CD4-positive, CD25-positive, alpha-beta regulatory T cell (primary cell): ENCODE measurements at regions not wholly inside any gene's neighbourhood (a gene's known extent, or its start where the extent isn't known, plus 50 kb on each side); places are given as distances from the start of the nearest gene placed in this dataset.
A peak's percentile ranks its signal among the peaks of the same experiment; 100 is the strongest.

Experiments used
- ATAC-seq, 2 donors: fragments of 150-1000 bp; cut with Tn5 transposase; one replicate each; pipeline ENCODE4 v1.10.0; 2021; ENCODE audit warnings: low read depth in 2 of 2, moderate number of reproducible peaks in 2 of 2, moderate library complexity in 1 of 2
- DNase-seq, 3 donors: peaks; one replicate each; pipeline versions ENCODE4 v3.0.0 to v3.0.0-alpha.2; 2012 to 2022; ENCODE audit warnings: mixed read lengths in 1 of 3
- H3K27ac ChIP-seq: one replicate; pipeline ENCODE4 v1.7.0; 2013; ENCODE audit warnings: mild to moderate bottlenecking, low read length; ENCODE audit not compliant: insufficient read depth, poor library complexity, severe bottlenecking
- H3K27me3 ChIP-seq: one replicate; pipeline ENCODE4 v1.7.0; 2013; ENCODE audit warnings: low read length; ENCODE audit not compliant: control insufficient read depth, insufficient read depth
- H3K36me3 ChIP-seq: one replicate; pipeline ENCODE4 v1.7.0; 2013; ENCODE audit warnings: mild to moderate bottlenecking, low read length, moderate library complexity; ENCODE audit not compliant: control insufficient read depth, insufficient read depth
- H3K4me1 ChIP-seq: 2 replicates; pipeline ENCODE4 v1.7.0; 2013; ENCODE audit warnings: mild to moderate bottlenecking, low read length; ENCODE audit not compliant: insufficient read depth, control insufficient read depth, poor library complexity, severe bottlenecking
- H3K4me3 ChIP-seq: one replicate; pipeline ENCODE4 v1.7.0; 2013; ENCODE audit warnings: low read depth, mild to moderate bottlenecking, low read length, moderate library complexity
- H3K9me3 ChIP-seq, 2 experiments: 1 replicate in 1 of 2; 2 replicates in 1 of 2; pipeline ENCODE4 v1.7.0; 2013; ENCODE audit warnings: low read length in 2 of 2, mild to moderate bottlenecking in 1 of 2, moderate library complexity in 1 of 2; ENCODE audit not compliant: control insufficient read depth in 2 of 2
- H3K27ac Mint-ChIP-seq, 3 donors: one replicate each; pipeline ENCODE4 v1.8.0; 2020 to 2022; ENCODE audit warnings: mild to moderate bottlenecking in 3 of 3, mixed read lengths in 3 of 3, moderate library complexity in 2 of 3
- H3K27me3 Mint-ChIP-seq: one replicate; pipeline ENCODE4 v1.8.0; 2022; ENCODE audit warnings: mild to moderate bottlenecking, mixed read lengths
- H3K36me3 Mint-ChIP-seq: one replicate; pipeline ENCODE4 v1.8.0; 2020; ENCODE audit warnings: mixed read lengths
- H3K4me1 Mint-ChIP-seq, 4 donors: one replicate each; pipeline ENCODE4 v1.8.0; 2020 to 2022; ENCODE audit warnings: mixed read lengths in 4 of 4, mild to moderate bottlenecking in 1 of 4
- H3K4me3 Mint-ChIP-seq, 4 donors: one replicate each; pipeline ENCODE4 v1.8.0; 2020 to 2022; ENCODE audit warnings: mild to moderate bottlenecking in 4 of 4, mixed read lengths in 4 of 4, moderate library complexity in 3 of 4
- H3K9me3 Mint-ChIP-seq, 7 donors: one replicate each; pipeline ENCODE4 v1.8.0; 2020 to 2022; ENCODE audit warnings: mixed read lengths in 7 of 7, mild to moderate bottlenecking in 3 of 7, moderate library complexity in 2 of 7

DNA sequence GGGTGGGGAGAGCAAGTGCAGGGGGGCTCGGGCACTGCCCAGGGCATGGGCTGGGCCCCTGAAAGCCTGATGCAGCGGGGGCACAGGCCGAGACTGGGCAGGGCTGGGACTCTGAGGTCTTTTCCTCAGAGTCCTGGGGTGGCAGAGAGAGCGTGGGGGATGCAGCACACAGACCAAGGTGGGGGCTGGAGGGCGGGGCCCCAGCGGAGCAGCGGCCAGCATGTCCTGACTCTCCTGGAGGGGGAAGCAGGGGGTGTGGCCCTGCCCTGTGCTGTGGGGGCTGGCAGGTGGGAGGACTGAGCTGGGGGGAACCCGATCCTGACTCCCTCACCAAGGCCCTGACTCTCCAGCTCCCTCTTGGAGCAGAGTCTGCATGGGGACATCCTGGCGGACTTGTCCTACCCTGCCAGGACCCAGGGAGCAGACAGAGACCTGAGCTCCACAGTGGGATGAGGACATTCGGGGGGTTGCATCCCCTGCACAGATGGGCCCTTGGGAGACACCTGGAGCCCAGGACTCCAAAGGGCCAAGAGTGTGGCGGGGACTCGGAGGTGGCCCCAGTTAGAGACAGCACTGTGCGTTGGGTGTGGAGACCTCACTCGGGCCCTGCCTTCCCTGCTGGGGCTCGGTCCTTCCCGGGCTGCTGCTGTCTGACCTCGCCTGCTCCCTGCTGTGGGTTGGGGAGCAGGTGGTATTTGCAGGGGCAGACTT, 326.1 kb downstream of the TMEM121 start:
- peaks cover 2% of the 10 kb centered on the region for H3K36me3 ChIP-seq
- H3K9me3 ChIP-seq = no peaks in the 10 kb centered on the region
- H3K9me3 Mint-ChIP-seq = no peaks in the 10 kb centered on the region
- no peak for DNase-seq
- ATAC-seq = no peak
- no peak overlapping the region for H3K4me3 Mint-ChIP-seq
- H3K27me3 Mint-ChIP-seq = no peaks in the 10 kb centered on the region
- H3K27ac Mint-ChIP-seq = peak overlapping the region in 2 of 3 donors; percentile 36 to 75
- H3K4me1 Mint-ChIP-seq = peaks cover 0 to 33% (median 4%) of the 10 kb centered on the region in 4 donors
- H3K27ac ChIP-seq = no peak overlapping the region
- H3K4me1 ChIP-seq = peaks cover 34% of the 10 kb centered on the region
- no peak overlapping the region for H3K4me3 ChIP-seq
- no peaks in the 10 kb centered on the region for H3K27me3 ChIP-seq
- no peaks in the 10 kb centered on the region for H3K36me3 Mint-ChIP-seq

DNA sequence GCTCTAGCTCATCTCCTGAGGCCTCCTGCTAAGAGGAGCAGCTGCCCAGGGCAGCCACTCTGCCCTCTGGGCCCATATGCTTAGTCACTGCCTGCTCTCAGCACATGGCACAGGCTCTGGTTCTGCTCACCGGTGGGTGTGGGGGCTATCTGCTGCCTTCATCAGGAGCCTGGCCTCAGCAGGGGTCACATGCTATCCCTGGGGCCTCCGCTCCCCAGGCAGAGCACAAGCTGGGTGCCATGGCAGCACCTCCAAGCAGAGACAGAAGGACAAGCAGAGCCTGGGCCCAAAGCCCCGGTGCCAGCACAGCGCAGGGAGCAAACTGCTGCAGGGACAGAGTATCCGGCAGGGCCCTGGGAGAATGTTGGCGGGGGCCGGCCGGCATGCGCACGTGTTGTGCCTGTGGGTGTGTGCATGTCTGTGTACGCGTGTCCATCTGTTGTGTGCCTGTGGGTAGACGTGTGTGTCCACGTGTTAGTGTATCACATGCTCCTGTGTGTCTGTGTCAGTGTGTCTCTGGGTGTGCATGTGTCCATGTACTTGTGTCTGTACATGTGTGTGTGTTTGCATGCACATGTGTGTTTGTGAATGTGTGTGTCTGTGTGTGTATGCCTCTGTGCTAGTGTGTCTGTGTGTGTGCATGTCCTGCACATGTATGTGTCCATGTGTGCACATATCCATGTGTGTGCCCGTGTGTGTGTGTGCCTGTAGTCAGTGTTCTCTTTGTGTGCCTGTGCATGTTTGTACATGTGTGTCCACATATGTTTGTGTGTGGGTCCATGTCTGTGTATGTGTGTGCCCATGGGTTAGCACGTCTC, 326.9 kb downstream of the TMEM121 start:
- no peaks in the 10 kb centered on the region for H3K27me3 Mint-ChIP-seq
- no peaks in the 10 kb centered on the region for H3K36me3 Mint-ChIP-seq
- no peaks in the 10 kb centered on the region for H3K9me3 Mint-ChIP-seq
- no peaks in the 10 kb centered on the region for H3K27me3 ChIP-seq
- peak overlapping the region; percentile 5 to 56 (median 31) for H3K4me3 Mint-ChIP-seq
- H3K4me3 ChIP-seq = no peak overlapping the region
- peaks cover 42% of the 10 kb centered on the region for H3K4me1 ChIP-seq
- H3K36me3 ChIP-seq = peaks cover 2% of the 10 kb centered on the region
- no peak overlapping the region for H3K27ac ChIP-seq
- no peak for DNase-seq
- ATAC-seq = no peak
- peaks cover 0 to 41% (median 4%) of the 10 kb centered on the region in 4 donors for H3K4me1 Mint-ChIP-seq
- H3K9me3 ChIP-seq = no peaks in the 10 kb centered on the region
- peak overlapping the region; percentile 36 to 90 (median 75) for H3K27ac Mint-ChIP-seq

DNA sequence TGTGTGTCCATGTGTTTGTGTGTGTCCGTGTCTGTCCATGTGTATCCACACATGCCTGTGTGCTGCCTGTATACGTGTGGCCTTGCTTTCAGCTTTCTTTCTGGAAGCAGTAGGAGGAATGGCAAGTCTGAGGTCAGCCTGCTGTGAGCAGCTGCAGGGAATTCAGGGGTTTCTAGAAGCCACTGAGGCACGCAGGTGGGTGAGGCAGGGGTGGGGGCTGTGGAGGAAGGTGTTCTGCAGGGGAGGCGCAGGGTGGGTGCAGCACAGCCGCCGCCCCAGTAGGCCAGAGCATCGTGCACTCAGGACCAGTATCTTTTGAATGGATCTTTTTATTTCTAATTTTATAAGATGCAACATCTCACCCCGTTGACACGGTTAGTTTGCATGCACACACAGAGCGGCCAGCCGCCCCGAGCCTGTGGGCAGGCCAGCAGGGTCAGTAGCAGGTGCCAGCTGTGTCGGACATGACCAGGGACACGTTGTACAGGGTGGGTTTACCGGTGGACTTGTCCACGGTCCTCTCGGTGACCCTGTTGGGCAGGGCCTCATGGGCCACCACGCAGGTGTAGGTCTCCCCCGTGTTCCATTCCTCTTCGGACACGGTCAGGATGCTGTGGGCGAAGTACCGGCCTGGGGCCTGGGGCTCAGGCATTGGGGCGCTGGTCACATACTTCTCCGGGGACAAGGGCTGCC, 327.7 kb downstream of the TMEM121 start:
- Mint-ChIP-seq H3K27ac (peak overlapping the region; percentile 17 to 90 (median 89)), H3K36me3 (no peaks in the 10 kb centered on the region), H3K9me3 (no peaks in the 10 kb centered on the region), H3K4me3 (peak overlapping the region; percentile 5 to 56 (median 47)), H3K27me3 (no peaks in the 10 kb centered on the region), H3K4me1 (peaks cover 0 to 48% (median 4%) of the 10 kb centered on the region in 4 donors)
- peaks cover 2% of the 10 kb centered on the region for H3K36me3 ChIP-seq
- H3K4me3 ChIP-seq = no peak overlapping the region
- no peaks in the 10 kb centered on the region for H3K27me3 ChIP-seq
- DNase-seq (no peak), ATAC-seq (no peak)
- no peaks in the 10 kb centered on the region for H3K9me3 ChIP-seq
- H3K4me1 ChIP-seq = peaks cover 50% of the 10 kb centered on the region
- no peak overlapping the region for H3K27ac ChIP-seq

DNA sequence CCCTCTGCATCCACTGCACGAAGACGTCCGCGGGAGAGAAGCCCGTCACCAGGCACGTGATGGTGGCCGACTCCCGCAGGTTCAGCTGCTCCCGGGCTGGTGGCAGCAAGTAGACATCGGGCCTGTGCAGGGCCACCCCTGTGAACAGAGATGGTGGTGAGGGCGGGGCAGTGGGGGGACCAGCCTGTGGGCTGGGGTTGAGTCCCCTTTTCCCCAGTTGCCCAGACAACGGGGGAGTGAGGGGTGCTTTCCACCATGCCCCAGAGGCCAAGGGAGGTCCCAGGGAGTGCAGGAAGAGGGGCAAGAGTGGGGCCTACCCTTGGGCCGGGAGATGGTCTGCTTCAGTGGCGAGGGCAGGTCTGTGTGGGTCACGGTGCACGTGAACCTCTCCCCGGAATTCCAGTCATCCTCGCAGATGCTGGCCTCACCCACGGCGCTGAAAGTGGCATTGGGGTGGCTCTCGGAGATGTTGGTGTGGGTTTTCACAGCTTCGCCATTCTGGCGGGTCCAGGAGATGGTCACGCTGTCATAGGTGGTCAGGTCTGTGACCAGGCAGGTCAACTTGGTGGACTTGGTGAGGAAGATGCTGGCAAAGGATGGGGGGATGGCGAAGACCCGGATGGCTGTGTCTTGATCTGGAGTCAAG, 328.3 kb downstream of the TMEM121 start:
- H3K27me3 Mint-ChIP-seq = no peaks in the 10 kb centered on the region
- no peaks in the 10 kb centered on the region for H3K9me3 Mint-ChIP-seq
- no peaks in the 10 kb centered on the region for H3K9me3 ChIP-seq
- H3K27ac ChIP-seq = no peak overlapping the region
- H3K4me3 ChIP-seq = no peak overlapping the region
- ATAC-seq = no peak
- peak overlapping the region in 1 of 4 donors; percentile 54 for H3K4me3 Mint-ChIP-seq
- H3K4me1 Mint-ChIP-seq = peaks cover 0 to 53% (median 4%) of the 10 kb centered on the region in 4 donors
- no peaks in the 10 kb centered on the region for H3K27me3 ChIP-seq
- H3K36me3 Mint-ChIP-seq = no peaks in the 10 kb centered on the region
- H3K27ac Mint-ChIP-seq = peak overlapping the region; percentile 66 to 89 (median 82)
- DNase-seq = no peak
- peaks cover 2% of the 10 kb centered on the region for H3K36me3 ChIP-seq
- H3K4me1 ChIP-seq = peaks cover 56% of the 10 kb centered on the region

DNA sequence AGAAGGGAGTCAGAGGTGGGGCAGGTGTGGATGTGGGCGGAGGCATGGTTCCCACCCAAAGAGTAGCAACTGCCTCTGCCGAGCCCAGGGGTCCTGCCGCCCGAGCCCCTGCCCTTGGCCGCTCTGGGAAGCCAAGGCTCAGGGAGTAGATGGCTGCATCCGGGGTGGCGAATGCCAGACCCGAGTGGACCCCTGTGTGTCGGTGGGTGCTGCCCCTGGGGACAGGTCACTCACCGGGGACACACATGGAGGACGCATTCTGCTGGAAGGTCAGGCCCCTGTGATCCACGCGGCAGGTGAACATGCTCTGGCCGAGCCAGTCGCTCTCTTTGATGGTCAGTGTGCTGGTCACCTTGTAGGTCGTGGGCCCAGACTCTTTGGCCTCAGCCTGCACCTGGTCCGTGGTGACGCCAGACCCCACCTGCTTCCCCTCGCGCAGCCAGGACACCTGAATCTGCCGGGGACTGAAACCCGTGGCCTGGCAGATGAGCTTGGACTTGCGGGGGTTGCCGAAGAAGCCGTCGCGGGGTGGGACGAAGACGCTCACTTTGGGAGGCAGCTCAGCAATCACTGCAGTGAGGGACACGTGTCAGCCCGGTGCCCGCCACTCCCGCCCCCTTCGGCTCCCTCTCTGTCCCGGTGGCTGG, 329.0 kb downstream of the TMEM121 start:
- Histone ChIP-seq H3K27me3 (no peaks in the 10 kb centered on the region), H3K4me1 (peaks cover 63% of the 10 kb centered on the region), H3K36me3 (peaks cover 2% of the 10 kb centered on the region), H3K9me3 (no peaks in the 10 kb centered on the region), H3K4me3 (no peak overlapping the region), H3K27ac (peak overlapping the region; percentile 76)
- Mint-ChIP-seq H3K27me3 (no peaks in the 10 kb centered on the region), H3K27ac (peak overlapping the region; percentile 66 to 89 (median 82)), H3K4me3 (peak overlapping the region in 1 of 4 donors; percentile 46), H3K4me1 (peaks cover 2 to 60% (median 6%) of the 10 kb centered on the region in 4 donors), H3K9me3 (no peaks in the 10 kb centered on the region), H3K36me3 (no peaks in the 10 kb centered on the region)
- DNase-seq (no peak), ATAC-seq (no peak)

DNA sequence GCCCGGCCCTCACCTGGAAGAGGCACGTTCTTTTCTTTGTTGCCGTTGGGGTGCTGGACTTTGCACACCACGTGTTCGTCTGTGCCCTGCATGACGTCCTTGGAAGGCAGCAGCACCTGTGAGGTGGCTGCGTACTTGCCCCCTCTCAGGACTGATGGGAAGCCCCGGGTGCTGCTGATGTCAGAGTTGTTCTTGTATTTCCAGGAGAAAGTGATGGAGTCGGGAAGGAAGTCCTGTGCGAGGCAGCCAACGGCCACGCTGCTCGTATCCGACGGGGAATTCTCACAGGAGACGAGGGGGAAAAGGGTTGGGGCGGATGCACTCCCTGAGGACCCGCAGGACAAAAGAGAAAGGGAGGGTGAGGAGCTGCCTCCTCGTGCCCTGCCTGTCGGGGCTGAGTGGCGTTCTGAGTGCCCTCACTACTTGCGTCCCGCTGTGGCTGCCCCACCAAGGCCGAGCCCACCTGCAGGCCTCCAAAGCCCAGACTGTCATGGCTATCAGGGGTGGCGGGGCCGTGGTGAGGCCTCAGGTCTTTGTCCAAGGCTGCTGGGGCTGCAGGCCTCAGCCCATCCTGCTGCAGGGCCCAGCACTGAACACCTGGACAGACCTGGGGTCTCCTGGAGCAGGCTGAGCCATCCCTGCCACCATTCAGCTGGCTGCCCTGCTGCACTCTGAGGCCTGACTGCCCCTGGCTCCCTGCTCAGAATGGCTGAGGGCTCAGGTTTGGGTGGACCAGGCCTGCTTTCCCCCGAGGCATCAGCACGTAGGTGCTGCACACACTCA, 329.7 kb downstream of the TMEM121 start:
- H3K27ac Mint-ChIP-seq = peak overlapping the region; percentile 60 to 72 (median 71)
- no peaks in the 10 kb centered on the region for H3K36me3 Mint-ChIP-seq
- ATAC-seq (no peak), DNase-seq (no peak)
- Histone ChIP-seq H3K4me1 (peaks cover 70% of the 10 kb centered on the region), H3K27ac (peak overlapping the region; percentile 76), H3K36me3 (peaks cover 2% of the 10 kb centered on the region), H3K4me3 (no peak overlapping the region), H3K9me3 (no peaks in the 10 kb centered on the region), H3K27me3 (no peaks in the 10 kb centered on the region)
- no peaks in the 10 kb centered on the region for H3K9me3 Mint-ChIP-seq
- no peaks in the 10 kb centered on the region for H3K27me3 Mint-ChIP-seq
- peak overlapping the region in 3 of 4 donors; percentile 43 to 49 (median 46) for H3K4me3 Mint-ChIP-seq
- peaks cover 5 to 67% (median 13%) of the 10 kb centered on the region in 4 donors for H3K4me1 Mint-ChIP-seq
